ENCODE measurements at regions not wholly inside any gene's neighbourhood (a gene's known extent, or its start where the extent isn't known, plus 50 kb on each side); places are given as distances from the start of the nearest gene placed in this dataset.
"Not testable (repeated sequence)": the region's sequence is repeated elsewhere in the genome, so short reads cannot be mapped to it uniquely, and the experiment has no call there.

GRCh38 chr3:74921676-74922075 is 307.2 kb upstream of the CNTN3 start:
- no peak for DNase-seq (ENCODE audit: low spot score)

- no peak for DNase-seq (ENCODE audit: low spot score)
Observed at GRCh38 chr3:74920721-74921350, 306.4 kb upstream of the CNTN3 start.

GRCh38 chr3:74916696-74917095 is 302.2 kb upstream of the CNTN3 start:
- DNase-seq (ENCODE audit: low spot score) = no peak

GRCh38 chr3:74906181-74906580 is 291.7 kb upstream of the CNTN3 start:
- no peak for DNase-seq (ENCODE audit: low spot score)

- DNase-seq (ENCODE audit: low spot score) = no peak
Observed at GRCh38 chr3:74905478-74905877, 291.0 kb upstream of the CNTN3 start.

GRCh38 chr3:74904646-74905045 is 290.2 kb upstream of the CNTN3 start:
- no peak for DNase-seq (ENCODE audit: low spot score)

- DNase-seq (ENCODE audit: low spot score) = not testable (repeated sequence)
Observed at GRCh38 chr3:74899796-74900516, 285.5 kb upstream of the CNTN3 start.

- peak; percentile 21 for DNase-seq (ENCODE audit: low spot score)
Observed at GRCh38 chr3:74897006-74897405, 282.5 kb upstream of the CNTN3 start.

- DNase-seq (ENCODE audit: low spot score) = no peak
Observed at GRCh38 chr3:74891312-74891711, 276.9 kb upstream of the CNTN3 start.

GRCh38 chr3:74883690-74884089 is 269.2 kb upstream of the CNTN3 start:
- peak; percentile 5 for DNase-seq (ENCODE audit: low spot score)

- no peak for DNase-seq (ENCODE audit: low spot score)
Observed at GRCh38 chr3:74883222-74883621, 268.8 kb upstream of the CNTN3 start.

GRCh38 chr3:74880237-74880636 is 265.8 kb upstream of the CNTN3 start:
- no peak for DNase-seq (ENCODE audit: low spot score)

- no peak for DNase-seq (ENCODE audit: low spot score)
Observed at GRCh38 chr3:74866357-74867030, 252.0 kb upstream of the CNTN3 start.

- DNase-seq (ENCODE audit: low spot score) = no peak
Observed at GRCh38 chr3:74862476-74862875, 248.0 kb upstream of the CNTN3 start.

GRCh38 chr3:74861211-74861610 is 246.8 kb upstream of the CNTN3 start:
- no peak for DNase-seq (ENCODE audit: low spot score)

- no peak for DNase-seq (ENCODE audit: low spot score)
Observed at GRCh38 chr3:74858086-74858485, 243.6 kb upstream of the CNTN3 start.

GRCh38 chr3:74850381-74850780 is 235.9 kb upstream of the CNTN3 start:
- no peak for DNase-seq (ENCODE audit: low spot score)

- DNase-seq (ENCODE audit: low spot score) = no peak
Observed at GRCh38 chr3:74847093-74847492, 232.6 kb upstream of the CNTN3 start.

GRCh38 chr3:74845081-74845480 is 230.6 kb upstream of the CNTN3 start:
- DNase-seq (ENCODE audit: low spot score) = no peak

- no peak for DNase-seq (ENCODE audit: low spot score)
Observed at GRCh38 chr3:74844428-74844827, 230.0 kb upstream of the CNTN3 start.

GRCh38 chr3:74842649-74843048 is 228.2 kb upstream of the CNTN3 start:
- no peak for DNase-seq (ENCODE audit: low spot score)

- no peak for DNase-seq (ENCODE audit: low spot score)
Observed at GRCh38 chr3:74842141-74842540, 227.7 kb upstream of the CNTN3 start.

GRCh38 chr3:74839566-74839965 is 225.1 kb upstream of the CNTN3 start:
- DNase-seq (ENCODE audit: low spot score) = no peak
